GM04504 (cell line): ENCODE measurements at regions not wholly inside any gene's neighbourhood (a gene's known extent, or its start where the extent isn't known, plus 50 kb on each side); places are given as distances from the start of the nearest gene placed in this dataset.
"Not testable (repeated sequence)": the region's sequence is repeated elsewhere in the genome, so short reads cannot be mapped to it uniquely, and the experiment has no call there.

Source experiments
- DNase-seq: peaks from one replicate; pipeline ENCODE4 v3.0.0-alpha.2; 2012; ENCODE audit warnings: low read depth

GRCh38 chr10:78096486-78096885 lies 62.8 kb downstream of the RPS24 start:
- DNase-seq: not testable (repeated sequence)

- DNase-seq: not testable (repeated sequence)
Measured at GRCh38 chr10:78102593-78102992, 68.9 kb downstream of the RPS24 start.

GRCh38 chr10:78109210-78109609 lies 75.5 kb downstream of the RPS24 start:
- no peak for DNase-seq

GRCh38 chr10:78115135-78115853 lies 81.6 kb downstream of the RPS24 start:
- no peak for DNase-seq

GRCh38 chr10:78116361-78116760 lies 82.7 kb downstream of the RPS24 start:
- no peak for DNase-seq

- DNase-seq: no peak
Measured at GRCh38 chr10:78118591-78118990, 84.9 kb downstream of the RPS24 start.

GRCh38 chr10:78121801-78122200 lies 88.1 kb downstream of the RPS24 start:
- DNase-seq: no peak

GRCh38 chr10:78124167-78124566 lies 90.5 kb downstream of the RPS24 start:
- no peak for DNase-seq

GRCh38 chr10:78129211-78129610 lies 95.5 kb downstream of the RPS24 start:
- DNase-seq: no peak

GRCh38 chr10:78130966-78131710 lies 97.5 kb downstream of the RPS24 start:
- no peak for DNase-seq

- DNase-seq: no peak
Measured at GRCh38 chr10:78134773-78135306, 101.2 kb downstream of the RPS24 start.

- no peak for DNase-seq
Measured at GRCh38 chr10:78137147-78137546, 103.5 kb downstream of the RPS24 start.

- DNase-seq: no peak
Measured at GRCh38 chr10:78139341-78139740, 105.7 kb downstream of the RPS24 start.

GRCh38 chr10:78140066-78140630 lies 106.5 kb downstream of the RPS24 start:
- DNase-seq: no peak

GRCh38 chr10:78143576-78143975 lies 109.9 kb downstream of the RPS24 start:
- DNase-seq: no peak

GRCh38 chr10:78146200-78146599 lies 112.5 kb downstream of the RPS24 start:
- DNase-seq: no peak

GRCh38 chr10:78147202-78147601 lies 113.5 kb downstream of the RPS24 start:
- no peak for DNase-seq

GRCh38 chr10:78148216-78148960 lies 114.7 kb downstream of the RPS24 start:
- no peak for DNase-seq

GRCh38 chr10:78148961-78149612 lies 115.4 kb downstream of the RPS24 start:
- DNase-seq: no peak

GRCh38 chr10:78150756-78151155 lies 117.1 kb downstream of the RPS24 start:
- no peak for DNase-seq

- no peak for DNase-seq
Measured at GRCh38 chr10:78155722-78156121, 122.1 kb downstream of the RPS24 start.

- no peak for DNase-seq
Measured at GRCh38 chr10:78160591-78160990, 126.9 kb downstream of the RPS24 start.
